B cell (primary cell): ENCODE measurements at regions not wholly inside any gene's neighbourhood (a gene's known extent, or its start where the extent isn't known, plus 50 kb on each side); places are given as distances from the start of the nearest gene placed in this dataset.

Source experiments
- CTCF ChIP-seq: fragments of 200-600 bp; IDR thresholded peaks from one replicate; pipeline ENCODE4 v1.8.0; 2022; ENCODE audit warnings: antibody characterized with exemption, mild to moderate bottlenecking
- EZH2 ChIP-seq: IDR thresholded peaks from 2 replicates; pipeline ENCODE4 v1.6.1; 2012; ENCODE audit warnings: borderline replicate concordance, low read depth, mild to moderate bottlenecking, moderate library complexity, low read length; ENCODE audit not compliant: insufficient read depth, poor library complexity, severe bottlenecking

GRCh38 chr4:92182736-92183407, 120.9 kb upstream of the GRID2 start:
- no peak for TF ChIP-seq CTCF
- no peak for TF ChIP-seq EZH2
